Caco-2 (cell line): ENCODE measurements at regions not wholly inside any gene's neighbourhood (a gene's known extent, or its start where the extent isn't known, plus 50 kb on each side); places are given as distances from the start of the nearest gene placed in this dataset.

Source experiments
- BruUV-seq: library from RNA; stranded (reverse); fragments of 400-500 nt; replicated peaks from 2 replicates; lab custom pipeline; 2021; lab: Mats Ljungman, UMichigan
- CTCF ChIA-PET: fragments of 300-600 bp; sonication (Branson Sonifier 250); formaldehyde crosslinking; loops from one replicate; lab custom pipeline; 2022; ENCODE audit warnings: antibody characterized with exemption; lab: Charles Lee
- POLR2A ChIA-PET: fragments of 300-600 bp; sonication (Branson Sonifier 250); formaldehyde crosslinking; loops from one replicate; lab custom pipeline; 2022; ENCODE audit warnings: antibody characterized with exemption; lab: Charles Lee
- DNase-seq, 2 experiments: peaks; one replicate each; pipeline versions ENCODE4 v3.0.0 to v3.0.0-alpha.2; 2020 to 2022
- H3K27me3 ChIP-seq: replicated peaks from 2 replicates; pipeline ENCODE4 v1.6.0; 2011; ENCODE audit warnings: low read length; ENCODE audit not compliant: control insufficient read depth, insufficient read depth
- H3K36me3 ChIP-seq: 2 replicates; pipeline ENCODE4 v1.5.1; 2011; ENCODE audit warnings: low read length; ENCODE audit not compliant: control insufficient read depth, insufficient read depth
- H3K4me1 ChIP-seq: fragments of 250-450 bp; sonication (Bioruptor Pico); 2 replicates; pipeline ENCODE4 v1.5.1; 2020; ENCODE audit warnings: mild to moderate bottlenecking
- H3K4me3 ChIP-seq: 2 replicates; pipeline ENCODE4 v1.5.1; 2011; ENCODE audit warnings: low read depth, mild to moderate bottlenecking, control low read depth, low read length
- H3K9me3 ChIP-seq: fragments of 250-450 bp; sonication (Bioruptor Pico); 2 replicates; pipeline ENCODE4 v1.5.1; 2020; ENCODE audit warnings: mild to moderate bottlenecking, moderate library complexity
- H3K27ac Mint-ChIP-seq: one replicate; pipeline ENCODE4 v1.8.0; 2022; ENCODE audit warnings: mixed read lengths; ENCODE audit not compliant: unreplicated experiment
- H3K27me3 Mint-ChIP-seq: one replicate; pipeline ENCODE4 v1.8.0; 2022; ENCODE audit warnings: mixed read lengths; ENCODE audit not compliant: insufficient read depth, unreplicated experiment
- H3K36me3 Mint-ChIP-seq: one replicate; pipeline ENCODE4 v1.8.0; 2022; ENCODE audit warnings: mild to moderate bottlenecking, mixed read lengths; ENCODE audit not compliant: insufficient read depth, unreplicated experiment
- H3K4me1 Mint-ChIP-seq: one replicate; pipeline ENCODE4 v1.8.0; 2022; ENCODE audit warnings: low read depth, mixed read lengths; ENCODE audit not compliant: unreplicated experiment
- H3K4me3 Mint-ChIP-seq: one replicate; pipeline ENCODE4 v1.8.0; 2022; ENCODE audit warnings: mild to moderate bottlenecking, moderate library complexity, mixed read lengths; ENCODE audit not compliant: unreplicated experiment
- H3K9me3 Mint-ChIP-seq: one replicate; pipeline ENCODE4 v1.8.0; 2022; ENCODE audit warnings: mixed read lengths; ENCODE audit not compliant: unreplicated experiment
- intact Hi-C: fragments of 100-400 bp; cut with micrococcal nuclease; formaldehyde crosslinking; loops from one replicate; pipeline ENCODE4 v1.10.0; 2022; ENCODE audit not compliant: unreplicated experiment
- TF ChIP-seq, protein P1 (sequence below), 2 experiments: fragments of 200-600 bp in 1 of 2; IDR thresholded peaks; 1 replicate in 1 of 2; 2 replicates in 1 of 2; pipeline versions ENCODE4 v1.5.1 to v1.8.0; 2011 to 2022; ENCODE audit warnings: antibody characterized with exemption in 1 of 2, control low read depth in 1 of 2, inconsistent platforms in 1 of 2, low read depth in 1 of 2, low read length in 1 of 2, mild to moderate bottlenecking in 1 of 2, moderate library complexity in 1 of 2; ENCODE audit not compliant: insufficient read depth in 1 of 2, severe bottlenecking in 1 of 2, unreplicated experiment in 1 of 2

DNA sequence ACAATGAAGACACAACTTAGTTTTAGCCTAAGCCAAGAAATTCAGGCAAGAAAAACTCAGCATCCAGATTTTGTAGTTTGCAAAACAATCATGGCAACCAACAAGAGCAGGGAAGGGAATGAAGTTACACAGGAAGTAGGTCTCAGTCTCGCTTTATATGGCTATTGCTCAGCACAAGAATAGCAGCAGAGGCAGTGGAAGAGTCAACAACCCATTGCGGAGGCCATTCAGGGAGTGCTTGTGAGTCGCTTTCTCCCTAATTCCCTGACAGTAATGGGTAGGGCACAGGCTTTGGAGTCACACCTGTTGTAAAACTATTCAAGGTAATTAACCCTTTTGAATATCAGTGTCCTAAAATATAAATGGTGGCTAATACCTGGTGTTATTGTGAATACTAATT is 238.5 kb downstream of the HDGFL1 start:
- CTCF ChIA-PET, result no interaction called here
- H3K36me3 Mint-ChIP-seq, result peaks cover 6% of the 10 kb centered on the region
- Histone ChIP-seq H3K4me3 (no peak overlapping the region), H3K9me3 (no peaks in the 10 kb centered on the region), H3K27me3 (no peaks in the 10 kb centered on the region), H3K36me3 (no peaks in the 10 kb centered on the region), H3K4me1 (no peaks in the 10 kb centered on the region; the same call in 1 of the 2 replicates)
- intact Hi-C loops, result no loop called here
- DNase-seq, result peak in 1 of 2 experiments; percentile 4
- POLR2A ChIA-PET, result no interaction called here
- H3K9me3 Mint-ChIP-seq, result peaks cover 10% of the 10 kb centered on the region
- no peak overlapping the region for H3K27ac Mint-ChIP-seq
- TF ChIP-seq, protein P1, sequence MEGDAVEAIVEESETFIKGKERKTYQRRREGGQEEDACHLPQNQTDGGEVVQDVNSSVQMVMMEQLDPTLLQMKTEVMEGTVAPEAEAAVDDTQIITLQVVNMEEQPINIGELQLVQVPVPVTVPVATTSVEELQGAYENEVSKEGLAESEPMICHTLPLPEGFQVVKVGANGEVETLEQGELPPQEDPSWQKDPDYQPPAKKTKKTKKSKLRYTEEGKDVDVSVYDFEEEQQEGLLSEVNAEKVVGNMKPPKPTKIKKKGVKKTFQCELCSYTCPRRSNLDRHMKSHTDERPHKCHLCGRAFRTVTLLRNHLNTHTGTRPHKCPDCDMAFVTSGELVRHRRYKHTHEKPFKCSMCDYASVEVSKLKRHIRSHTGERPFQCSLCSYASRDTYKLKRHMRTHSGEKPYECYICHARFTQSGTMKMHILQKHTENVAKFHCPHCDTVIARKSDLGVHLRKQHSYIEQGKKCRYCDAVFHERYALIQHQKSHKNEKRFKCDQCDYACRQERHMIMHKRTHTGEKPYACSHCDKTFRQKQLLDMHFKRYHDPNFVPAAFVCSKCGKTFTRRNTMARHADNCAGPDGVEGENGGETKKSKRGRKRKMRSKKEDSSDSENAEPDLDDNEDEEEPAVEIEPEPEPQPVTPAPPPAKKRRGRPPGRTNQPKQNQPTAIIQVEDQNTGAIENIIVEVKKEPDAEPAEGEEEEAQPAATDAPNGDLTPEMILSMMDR (IDR thresholded peaks at IDR 0.05; ENCODE audit: insufficient read depth in 1 of 2, low read depth in 1 of 2, low read length in 1 of 2, severe bottlenecking in 1 of 2, unreplicated experiment in 1 of 2), result no peak
- BruUV-seq, result no TSS peak
- H3K4me3 Mint-ChIP-seq, result no peak overlapping the region
- H3K27me3 Mint-ChIP-seq, result no peaks in the 10 kb centered on the region
- H3K4me1 Mint-ChIP-seq, result peaks cover 6% of the 10 kb centered on the region

- H3K4me3 ChIP-seq, result no peak overlapping the region
- no peaks in the 10 kb centered on the region for H3K27me3 ChIP-seq
- no peaks in the 10 kb centered on the region for H3K36me3 ChIP-seq
- H3K4me3 Mint-ChIP-seq, result no peak overlapping the region
- ChIA-PET POLR2A (no interaction called here), CTCF (no interaction called here)
- TF ChIP-seq, protein P1 (IDR thresholded peaks at IDR 0.05; ENCODE audit: insufficient read depth in 1 of 2, low read depth in 1 of 2, low read length in 1 of 2, severe bottlenecking in 1 of 2, unreplicated experiment in 1 of 2), result no peak
- peaks cover 3% of the 10 kb centered on the region for H3K9me3 Mint-ChIP-seq
- no peak overlapping the region for H3K27ac Mint-ChIP-seq
- H3K9me3 ChIP-seq, result no peaks in the 10 kb centered on the region
- no peaks in the 10 kb centered on the region; the same call in 1 of the 2 replicates for H3K4me1 ChIP-seq
- intact Hi-C loops, result no loop called here
- H3K4me1 Mint-ChIP-seq, result peaks cover 6% of the 10 kb centered on the region
- H3K27me3 Mint-ChIP-seq, result no peaks in the 10 kb centered on the region
- peaks cover 6% of the 10 kb centered on the region for H3K36me3 Mint-ChIP-seq
- no peak for DNase-seq
- no TSS peak for BruUV-seq
Measured at GRCh38 chr6:22808466-22808865, 239.1 kb downstream of the HDGFL1 start.

- Histone ChIP-seq H3K36me3 (no peaks in the 10 kb centered on the region), H3K4me1 (no peaks in the 10 kb centered on the region; the same call in 1 of the 2 replicates), H3K4me3 (no peak overlapping the region), H3K27me3 (no peaks in the 10 kb centered on the region), H3K9me3 (no peaks in the 10 kb centered on the region)
- intact Hi-C loops, result no loop called here
- no peaks in the 10 kb centered on the region for H3K27me3 Mint-ChIP-seq
- TF ChIP-seq, protein P1 (IDR thresholded peaks at IDR 0.05; ENCODE audit: insufficient read depth in 1 of 2, low read depth in 1 of 2, low read length in 1 of 2, severe bottlenecking in 1 of 2, unreplicated experiment in 1 of 2), result no peak
- no peaks in the 10 kb centered on the region for H3K9me3 Mint-ChIP-seq
- POLR2A ChIA-PET, result no interaction called here
- DNase-seq, result no peak
- H3K27ac Mint-ChIP-seq, result no peak overlapping the region
- CTCF ChIA-PET, result no interaction called here
- BruUV-seq, result no TSS peak
- peaks cover under 1% of the 10 kb centered on the region for H3K36me3 Mint-ChIP-seq
- H3K4me3 Mint-ChIP-seq, result no peak overlapping the region
- peaks cover 6% of the 10 kb centered on the region for H3K4me1 Mint-ChIP-seq
Measured at GRCh38 chr6:22809370-22809769, 240.0 kb downstream of the HDGFL1 start.
